Calu3 (cell line): ENCODE measurements at regions not wholly inside any gene's neighbourhood (a gene's known extent, or its start where the extent isn't known, plus 50 kb on each side); places are given as distances from the start of the nearest gene placed in this dataset.

Experiments
- BruUV-seq: library from RNA; stranded (reverse); fragments of 400-500 nt; replicated peaks from 2 replicates; lab custom pipeline; 2021; lab: Mats Ljungman, UMichigan
- CTCF ChIA-PET: fragments of 300-600 bp; sonication (Branson Sonifier 250); formaldehyde crosslinking; loops from one replicate; lab custom pipeline; 2022; ENCODE audit warnings: antibody characterized with exemption; lab: Charles Lee
- DNase-seq: peaks from one replicate; pipeline ENCODE4 v3.0.0; 2022
- H3K27ac Mint-ChIP-seq: one replicate; pipeline ENCODE4 v1.8.0; 2022; ENCODE audit warnings: mixed read lengths; ENCODE audit not compliant: unreplicated experiment
- H3K27me3 Mint-ChIP-seq: one replicate; pipeline ENCODE4 v1.8.0; 2022; ENCODE audit warnings: mixed read lengths; ENCODE audit not compliant: unreplicated experiment
- H3K36me3 Mint-ChIP-seq: one replicate; pipeline ENCODE4 v1.8.0; 2022; ENCODE audit warnings: mild to moderate bottlenecking, moderate library complexity, mixed read lengths; ENCODE audit not compliant: insufficient read depth, unreplicated experiment
- H3K4me1 Mint-ChIP-seq: one replicate; pipeline ENCODE4 v1.8.0; 2022; ENCODE audit warnings: mild to moderate bottlenecking, low read depth, mixed read lengths; ENCODE audit not compliant: unreplicated experiment
- H3K4me3 Mint-ChIP-seq: one replicate; pipeline ENCODE4 v1.8.0; 2022; ENCODE audit warnings: mild to moderate bottlenecking, low read depth, moderate library complexity, mixed read lengths; ENCODE audit not compliant: unreplicated experiment
- H3K9me3 Mint-ChIP-seq: one replicate; pipeline ENCODE4 v1.8.0; 2022; ENCODE audit warnings: low read depth, mixed read lengths; ENCODE audit not compliant: unreplicated experiment
- CTCF ChIP-seq: fragments of 200-600 bp; IDR thresholded peaks from one replicate; pipeline ENCODE4 v1.8.0; 2022; ENCODE audit warnings: antibody characterized with exemption; ENCODE audit not compliant: unreplicated experiment
- intact Hi-C: fragments of 100-400 bp; cut with micrococcal nuclease; formaldehyde crosslinking; loops from one replicate; pipeline ENCODE4 v1.10.0; 2022; ENCODE audit not compliant: unreplicated experiment

- Mint-ChIP-seq H3K27ac (no peak overlapping the region), H3K9me3 (peaks cover 17% of the 10 kb centered on the region), H3K36me3 (no peaks in the 10 kb centered on the region), H3K4me3 (no peak overlapping the region), H3K4me1 (no peaks in the 10 kb centered on the region), H3K27me3 (no peaks in the 10 kb centered on the region)
- DNase-seq, result no peak
- CTCF ChIA-PET, result no interaction called here
- intact Hi-C loops, result no loop called here
- TF ChIP-seq CTCF, result no peak
- BruUV-seq, result no TSS peak
These were observed 1363.4 kb downstream of the BRD1 start for GRCh38 chr22:48464246-48464645.

GRCh38 chr22:48459859-48460823 lies 1367.5 kb downstream of the BRD1 start:
- H3K27ac Mint-ChIP-seq, result no peak overlapping the region
- no TSS peak for BruUV-seq
- no peak for TF ChIP-seq CTCF
- no peaks in the 10 kb centered on the region for H3K27me3 Mint-ChIP-seq
- peaks cover 9% of the 10 kb centered on the region for H3K9me3 Mint-ChIP-seq
- DNase-seq, result no peak
- no peaks in the 10 kb centered on the region for H3K36me3 Mint-ChIP-seq
- intact Hi-C loops, result no loop called here
- CTCF ChIA-PET, result no interaction called here
- H3K4me3 Mint-ChIP-seq, result no peak overlapping the region
- H3K4me1 Mint-ChIP-seq, result no peaks in the 10 kb centered on the region

- no peak for DNase-seq
- H3K4me1 Mint-ChIP-seq, result no peaks in the 10 kb centered on the region
- H3K27me3 Mint-ChIP-seq, result no peaks in the 10 kb centered on the region
- H3K9me3 Mint-ChIP-seq, result peaks cover 8% of the 10 kb centered on the region
- H3K27ac Mint-ChIP-seq, result no peak overlapping the region
- no peak for TF ChIP-seq CTCF
- CTCF ChIA-PET, result no interaction called here
- no TSS peak for BruUV-seq
- intact Hi-C loops, result no loop called here
- no peaks in the 10 kb centered on the region for H3K36me3 Mint-ChIP-seq
- H3K4me3 Mint-ChIP-seq, result no peak overlapping the region
These were observed 1368.4 kb downstream of the BRD1 start for GRCh38 chr22:48459259-48459658.

- no peak overlapping the region for H3K27ac Mint-ChIP-seq
- H3K4me1 Mint-ChIP-seq, result no peaks in the 10 kb centered on the region
- CTCF ChIA-PET, result no interaction called here
- no peak for DNase-seq
- intact Hi-C loops, result no loop called here
- BruUV-seq, result no TSS peak
- H3K27me3 Mint-ChIP-seq, result no peaks in the 10 kb centered on the region
- peaks cover 10% of the 10 kb centered on the region for H3K9me3 Mint-ChIP-seq
- no peak for TF ChIP-seq CTCF
- H3K36me3 Mint-ChIP-seq, result no peaks in the 10 kb centered on the region
- no peak overlapping the region for H3K4me3 Mint-ChIP-seq
These were observed 1371.2 kb downstream of the BRD1 start for GRCh38 chr22:48456449-48456848.
